ENCODE measurements at regions not wholly inside any gene's neighbourhood (a gene's known extent, or its start where the extent isn't known, plus 50 kb on each side); places are given as distances from the start of the nearest gene placed in this dataset.

GRCh38 chr2:603869-604268 is 73.3 kb downstream of the TMEM18 start:
- Histone ChIP-seq H3K27ac (no peak overlapping the region), H3K27me3 (ENCODE audit: insufficient read depth, low read depth, severe bottlenecking) (no peaks in the 10 kb centered on the region), H3K9me3 (ENCODE audit: severe bottlenecking) (no peaks in the 10 kb centered on the region), H3K36me3 (no peaks in the 10 kb centered on the region), H3K4me3 (ENCODE audit: low read depth, low read length) (no peak overlapping the region)
- no peak for TF ChIP-seq CTCF (IDR thresholded peaks at IDR 0.05; ENCODE audit: low read depth, low read length)
- no peak for DNase-seq

- Histone ChIP-seq H3K27me3 (ENCODE audit: insufficient read depth, low read depth, severe bottlenecking) (no peaks in the 10 kb centered on the region), H3K9me3 (ENCODE audit: severe bottlenecking) (no peaks in the 10 kb centered on the region), H3K27ac (no peak overlapping the region), H3K4me3 (ENCODE audit: low read depth, low read length) (no peak overlapping the region), H3K36me3 (no peaks in the 10 kb centered on the region)
- no peak for DNase-seq
- no peak for TF ChIP-seq CTCF (IDR thresholded peaks at IDR 0.05; ENCODE audit: low read depth, low read length)
Observed at GRCh38 chr2:603427-603826, 73.8 kb downstream of the TMEM18 start.

DNA sequence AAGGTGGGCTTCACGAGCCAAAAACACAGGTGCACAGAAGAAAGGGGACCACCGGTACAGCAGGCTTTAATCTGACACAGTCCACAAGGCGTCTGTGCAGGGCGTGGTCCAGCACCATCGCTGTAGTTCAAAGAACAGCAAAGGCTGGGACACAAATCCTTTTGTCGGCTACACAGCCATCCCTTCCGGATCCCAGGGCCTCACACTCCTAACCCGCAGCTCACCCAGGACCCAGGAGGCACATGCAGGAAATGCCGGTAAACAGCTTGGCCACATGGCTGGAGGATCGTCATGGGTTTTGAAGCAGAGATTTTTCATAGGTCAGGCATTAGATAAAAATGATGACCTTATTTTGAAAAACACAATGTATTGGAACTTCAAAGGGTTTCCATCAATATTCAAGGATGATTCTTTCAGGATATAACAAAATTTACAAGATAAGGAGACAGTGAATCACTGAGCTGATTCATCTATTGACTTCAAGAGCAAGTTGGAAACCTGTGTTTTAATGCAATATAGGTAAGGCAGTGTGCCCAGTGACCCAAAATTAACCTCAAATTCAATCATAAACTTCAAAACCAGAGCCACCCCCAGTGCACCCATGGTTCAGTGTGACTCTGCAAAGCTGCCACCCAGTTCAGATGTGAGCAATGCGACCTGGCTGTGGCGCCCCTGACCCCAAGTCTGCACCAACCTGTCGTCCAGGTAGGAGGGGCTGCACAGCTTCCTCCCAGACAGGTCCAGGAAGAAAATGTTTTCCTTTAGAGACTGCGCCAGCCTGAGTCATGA is 74.4 kb downstream of the TMEM18 start:
- no peaks in the 10 kb centered on the region for H3K9me3 ChIP-seq (ENCODE audit: severe bottlenecking)
- H3K4me3 ChIP-seq (ENCODE audit: low read depth, low read length) = no peak overlapping the region
- TF ChIP-seq CTCF (IDR thresholded peaks at IDR 0.05; ENCODE audit: low read depth, low read length) = no peak
- H3K36me3 ChIP-seq = no peaks in the 10 kb centered on the region
- H3K27ac ChIP-seq = no peak overlapping the region
- no peaks in the 10 kb centered on the region for H3K27me3 ChIP-seq (ENCODE audit: insufficient read depth, low read depth, severe bottlenecking)
- no peak for DNase-seq

DNA sequence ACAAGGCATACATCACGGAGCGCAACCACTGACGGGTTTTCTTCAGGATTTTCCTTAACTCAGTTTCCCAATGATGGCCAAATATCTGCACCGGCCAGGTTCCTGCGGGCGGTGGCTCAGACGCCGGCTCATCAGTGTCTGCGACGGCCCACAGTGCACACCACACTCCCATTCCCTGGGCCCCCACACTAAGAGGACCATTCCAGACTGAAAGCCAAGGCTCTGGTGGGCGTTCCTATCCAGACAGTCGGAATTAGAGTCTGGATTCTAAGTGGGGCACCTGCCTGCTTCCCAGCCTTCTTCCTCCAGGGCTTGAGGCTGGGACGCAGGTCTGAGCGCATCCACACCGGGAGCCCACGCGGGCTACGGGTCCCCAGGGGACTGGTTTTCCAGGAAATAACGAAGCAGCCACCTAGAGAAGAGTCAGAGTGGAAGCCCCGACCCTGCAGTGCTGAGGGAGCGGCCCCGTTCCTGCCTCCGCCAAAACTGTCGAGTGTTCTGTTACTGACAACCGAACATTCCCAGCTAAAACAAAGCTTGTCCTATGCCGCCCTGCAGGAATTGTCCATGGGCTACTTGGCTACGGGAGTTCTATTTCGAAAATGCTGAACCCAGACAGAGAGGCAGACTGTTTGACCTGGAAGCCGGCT is 75.3 kb downstream of the TMEM18 start:
- no peak for DNase-seq
- Histone ChIP-seq H3K9me3 (ENCODE audit: severe bottlenecking) (no peaks in the 10 kb centered on the region), H3K4me3 (ENCODE audit: low read depth, low read length) (no peak overlapping the region), H3K27me3 (ENCODE audit: insufficient read depth, low read depth, severe bottlenecking) (no peaks in the 10 kb centered on the region), H3K27ac (no peak overlapping the region), H3K36me3 (no peaks in the 10 kb centered on the region)
- TF ChIP-seq CTCF (IDR thresholded peaks at IDR 0.05; ENCODE audit: low read depth, low read length) = no peak

- no peaks in the 10 kb centered on the region for H3K9me3 ChIP-seq (ENCODE audit: severe bottlenecking)
- H3K36me3 ChIP-seq = no peaks in the 10 kb centered on the region
- DNase-seq = no peak
- H3K4me3 ChIP-seq (ENCODE audit: low read depth, low read length) = no peak overlapping the region
- no peak for TF ChIP-seq CTCF (IDR thresholded peaks at IDR 0.05; ENCODE audit: low read depth, low read length)
- H3K27ac ChIP-seq = no peak overlapping the region
- H3K27me3 ChIP-seq (ENCODE audit: insufficient read depth, low read depth, severe bottlenecking) = no peaks in the 10 kb centered on the region
Observed at GRCh38 chr2:601387-601698, 75.9 kb downstream of the TMEM18 start.

Data from WERI-Rb-1 (cell line).